K562 (cell line): ENCODE measurements at regions not wholly inside any gene's neighbourhood (a gene's known extent, or its start where the extent isn't known, plus 50 kb on each side); places are given as distances from the start of the nearest gene placed in this dataset.
A peak's percentile ranks its signal among the peaks of the same experiment; 100 is the strongest.

Source experiments
- ATF7 ChIP-seq: fragments of 450-650 bp; IDR thresholded peaks from 2 replicates; pipeline ENCODE4 v1.7.1; 2014; ENCODE audit warnings: mild to moderate bottlenecking, moderate library complexity
- CEBPG ChIP-seq, 3 experiments: fragments of 200-800 bp in 1 of 3; sonication (Bioruptor generic) in 1 of 3; sonication (generic) in 1 of 3; formaldehyde crosslinking in 1 of 3; IDR thresholded peaks in 2 of 3; conservative IDR thresholded peaks in 1 of 3; 2 replicates each; pipeline versions ENCODE4 v1.6.1 to v1.8.0; 2016 to 2022; ENCODE audit warnings: missing compliant biosample characterization in 2 of 3, missing genetic modification characterization in 2 of 3, mild to moderate bottlenecking in 1 of 3, missing genetic modification reagents in 1 of 3
- CTCF ChIP-seq, 3 experiments: IDR thresholded peaks in 2 of 3; conservative IDR thresholded peaks in 1 of 3; 2 replicates each; pipeline ENCODE4 v1.5.1; 2011 to 2012; ENCODE audit warnings: low read length in 3 of 3, mild to moderate bottlenecking in 3 of 3, control low read depth in 2 of 3, improper control_type of control experiment in 1 of 3, inconsistent platforms in 1 of 3, low read depth in 1 of 3, mixed read lengths in 1 of 3, moderate library complexity in 1 of 3; ENCODE audit not compliant: insufficient read depth in 2 of 3
- EZH2 ChIP-seq: IDR thresholded peaks from 2 replicates; pipeline ENCODE4 v1.6.1; 2012; ENCODE audit warnings: low read depth, mild to moderate bottlenecking, inconsistent platforms, low read length, borderline replicate concordance
- FOXA1 ChIP-seq: fragments of 450-650 bp; IDR thresholded peaks from 2 replicates; pipeline ENCODE4 v1.6.1; 2016; ENCODE audit warnings: mild to moderate bottlenecking, borderline replicate concordance
- KAT7 ChIP-seq: sonication (generic); formaldehyde crosslinking; IDR thresholded peaks from 2 replicates; pipeline ENCODE4 v1.8.0; 2022; ENCODE audit warnings: missing genetic modification reagents, mild to moderate bottlenecking, borderline replicate concordance
- RAD21 ChIP-seq, 2 experiments: fragments of 250-450 bp in 1 of 2; fragments of 450-650 bp in 1 of 2; sonication (Bioruptor Pico) in 1 of 2; formaldehyde crosslinking in 1 of 2; IDR thresholded peaks in 1 of 2; conservative IDR thresholded peaks in 1 of 2; 2 replicates each; pipeline versions ENCODE4 v1.4.0 to v1.8.0; 2020 to 2022; ENCODE audit warnings: mild to moderate bottlenecking in 2 of 2, moderate library complexity in 1 of 2
- RBM22 ChIP-seq: fragments of 200-400 bp; formaldehyde crosslinking; IDR thresholded peaks from 2 replicates; pipeline ENCODE4 v1.6.1; 2018; ENCODE audit warnings: low read length, low read depth; ENCODE audit not compliant: poor library complexity, severe bottlenecking
- SMARCA5 ChIP-seq: fragments of 450-650 bp; IDR thresholded peaks from 2 replicates; pipeline ENCODE4 v1.6.1; 2016
- WHSC1 ChIP-seq: IDR thresholded peaks from one replicate; pipeline ENCODE4 v1.6.1; 2012; ENCODE audit warnings: low read length, control low read depth, inconsistent platforms
- ZEB2 ChIP-seq: fragments of 450-650 bp; IDR thresholded peaks from 2 replicates; pipeline ENCODE4 v1.6.1; 2016

DNA sequence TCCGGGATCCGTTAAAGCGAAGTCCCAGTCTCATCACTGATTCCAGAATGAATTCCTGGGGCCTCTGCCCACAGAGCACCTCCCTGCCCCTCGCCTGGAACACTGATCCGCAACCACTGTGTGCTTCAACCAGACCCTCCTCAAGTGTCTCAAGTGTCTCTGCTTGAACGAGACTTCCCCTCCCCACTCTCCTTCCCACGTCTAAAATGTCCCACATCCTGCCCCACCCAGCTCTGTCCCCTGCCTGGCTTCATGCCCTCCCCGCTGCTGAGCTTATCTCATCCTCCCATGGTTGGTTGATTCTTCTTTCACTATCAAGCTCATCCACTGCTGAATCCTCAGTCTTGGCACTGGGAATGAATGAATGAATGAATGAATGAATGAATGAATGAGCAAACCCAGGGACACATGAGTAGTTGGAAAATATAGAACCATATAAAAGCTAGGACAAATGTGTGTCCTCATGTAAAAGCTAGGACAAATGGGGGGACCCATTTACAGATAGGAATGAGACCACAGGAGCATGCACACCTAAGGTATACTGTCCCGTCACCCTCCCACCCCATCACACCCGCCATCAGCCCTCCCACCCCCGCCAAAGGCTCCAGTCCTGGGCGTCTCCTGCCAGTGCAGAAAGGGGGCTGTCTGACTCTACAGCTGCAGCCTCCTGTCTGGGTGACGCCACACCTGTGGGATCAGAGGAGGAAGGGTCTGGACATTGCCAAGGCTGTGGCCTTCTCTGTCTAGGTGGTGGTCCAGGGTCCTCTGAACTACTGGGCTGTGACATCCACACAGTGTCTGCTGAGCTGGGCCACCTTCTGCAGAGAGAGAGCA is 71.4 kb upstream of the LINC01488 start:
- TF ChIP-seq EZH2 (no peak), CTCF (IDR thresholded peaks at IDR 0.05 in 2 of 3, conservative IDR thresholded peaks at IDR 0.05 in 1 of 3; ENCODE audit: insufficient read depth in 2 of 3, low read depth in 1 of 3, low read length in 3 of 3) (no peak), KAT7 (CRISPR knock-in tag) (no peak), ZEB2 (peak; percentile 74), WHSC1 (no peak), RAD21 (CRISPR knock-in tag; conservative IDR thresholded peaks at IDR 0.05 in 1 of 2, IDR thresholded peaks at IDR 0.05 in 1 of 2) (0 out of 4 replicates have a peak, but pooled peaks of 1 of the 2 experiments have one; percentile 11), FOXA1 (no peak), ATF7 (no peak), RBM22 (no peak), CEBPG (CRISPR knock-in tag; IDR thresholded peaks at IDR 0.05) (no peak), CEBPG (tag; conservative IDR thresholded peaks at IDR 0.05 in 1 of 2, IDR thresholded peaks at IDR 0.05 in 1 of 2) (no peak), SMARCA5 (no peak)
